Frontal cortex (tissue), 3 donors: ENCODE measurements at regions not wholly inside any gene's neighbourhood (a gene's known extent, or its start where the extent isn't known, plus 50 kb on each side); places are given as distances from the start of the nearest gene placed in this dataset.

Experiments
- DNase-seq, 2 donors: peaks; one replicate each; pipeline ENCODE4 v3.0.0; 2012; ENCODE audit warnings: low spot score in 2 of 2
- FAIRE-seq: peaks from 2 replicates; lab custom pipeline; 2012; peaks lifted over from hg19 to GRCh38; lab: Jason Lieb, UNC
- donor health status: control.
- donor health status: control.
- donor health status: control.

GRCh38 chr1:80673935-80674597, 1126.7 kb upstream of the ADGRL2 start:
- FAIRE-seq = no peak

GRCh38 chr1:80668372-80668771, 1132.4 kb upstream of the ADGRL2 start:
- FAIRE-seq (no peak), DNase-seq (no peak)

More at GRCh38 chr1:80673935-80674597, 1126.7 kb upstream of the ADGRL2 start:
- no peak for DNase-seq

- DNase-seq (no peak), FAIRE-seq (no peak)
Measured at GRCh38 chr1:80666073-80666472, 1134.7 kb upstream of the ADGRL2 start.

GRCh38 chr1:80659161-80659560, 1141.6 kb upstream of the ADGRL2 start:
- FAIRE-seq (peak; percentile 40), DNase-seq (no peak)

- FAIRE-seq (no peak), DNase-seq (no peak)
Measured at GRCh38 chr1:80657707-80658106, 1143.0 kb upstream of the ADGRL2 start.

- DNase-seq (no peak), FAIRE-seq (no peak)
Measured at GRCh38 chr1:80657044-80657643, 1143.6 kb upstream of the ADGRL2 start.

GRCh38 chr1:80656641-80657040, 1144.1 kb upstream of the ADGRL2 start:
- FAIRE-seq = no peak
- no peak for DNase-seq

GRCh38 chr1:80656014-80656636, 1144.6 kb upstream of the ADGRL2 start:
- FAIRE-seq = no peak
- DNase-seq = peak in 1 of 2 donors; percentile 3

GRCh38 chr1:80646053-80646452, 1154.7 kb upstream of the ADGRL2 start:
- FAIRE-seq (no peak), DNase-seq (no peak)

- FAIRE-seq (no peak), DNase-seq (no peak)
Measured at GRCh38 chr1:80645621-80646020, 1155.1 kb upstream of the ADGRL2 start.

- no peak for FAIRE-seq
- DNase-seq = no peak
Measured at GRCh38 chr1:80640978-80641377, 1159.8 kb upstream of the ADGRL2 start.

GRCh38 chr1:80639777-80640533, 1160.8 kb upstream of the ADGRL2 start:
- DNase-seq (no peak), FAIRE-seq (no peak)

- DNase-seq (no peak), FAIRE-seq (no peak)
Measured at GRCh38 chr1:80633947-80634706, 1166.6 kb upstream of the ADGRL2 start.

GRCh38 chr1:80632284-80632683, 1168.5 kb upstream of the ADGRL2 start:
- FAIRE-seq (no peak), DNase-seq (no peak)

GRCh38 chr1:80629304-80629837, 1171.4 kb upstream of the ADGRL2 start:
- DNase-seq (no peak), FAIRE-seq (no peak)

- FAIRE-seq = peak; percentile 15
- DNase-seq = no peak
Measured at GRCh38 chr1:80624682-80625081, 1176.1 kb upstream of the ADGRL2 start.

- DNase-seq = no peak
- no peak for FAIRE-seq
Measured at GRCh38 chr1:80607064-80607463, 1193.7 kb upstream of the ADGRL2 start.

- no peak for FAIRE-seq
- no peak for DNase-seq
Measured at GRCh38 chr1:80594013-80594412, 1206.7 kb upstream of the ADGRL2 start.

- no peak for FAIRE-seq
Measured at GRCh38 chr1:80593197-80593596, 1207.5 kb upstream of the ADGRL2 start.

GRCh38 chr1:80582980-80583379, 1217.8 kb upstream of the ADGRL2 start:
- no peak for FAIRE-seq
- no peak for DNase-seq

More at GRCh38 chr1:80593197-80593596, 1207.5 kb upstream of the ADGRL2 start:
- DNase-seq = no peak
